ENCODE measurements at regions not wholly inside any gene's neighbourhood (a gene's known extent, or its start where the extent isn't known, plus 50 kb on each side); places are given as distances from the start of the nearest gene placed in this dataset.

- Histone ChIP-seq H2BK20ac (ENCODE audit: low read depth, low read length, poor library complexity, severe bottlenecking) (no peak overlapping the region), H3K79me1 (ENCODE audit: insufficient read depth, low read depth, low read length, poor library complexity, severe bottlenecking) (no peaks in the 10 kb centered on the region), H2AFZ (ENCODE audit: low read length) (no peak overlapping the region), H3K9me3 (ENCODE audit: control insufficient read depth, low read depth, low read length) (peaks cover 10% of the 10 kb centered on the region), H2AK5ac (ENCODE audit: insufficient read length, low read length) (no peak overlapping the region), H2BK12ac (ENCODE audit: insufficient read length, low read depth, low read length) (no peak overlapping the region), H3K56ac (ENCODE audit: insufficient read length, low read depth, low read length) (no peak overlapping the region), H3K79me2 (ENCODE audit: insufficient read depth, low read length) (no peaks in the 10 kb centered on the region), H3K9ac (ENCODE audit: extremely low read depth, insufficient read length, low read length) (no peak overlapping the region), H3K4ac (ENCODE audit: low read depth, low read length) (no peak overlapping the region), H2BK5ac (ENCODE audit: insufficient read length, low read length) (no peak overlapping the region), H3K18ac (ENCODE audit: insufficient read length, low read depth, low read length) (no peak overlapping the region), H4K20me1 (ENCODE audit: control insufficient read depth, insufficient read depth, insufficient read length) (no peaks in the 10 kb centered on the region), H3K27me3 (ENCODE audit: insufficient read depth, low read length) (no peaks in the 10 kb centered on the region), H4K91ac (ENCODE audit: insufficient read length, low read depth, low read length) (no peak overlapping the region), H2BK15ac (ENCODE audit: low read depth, low read length) (no peak overlapping the region), H3K4me1 (ENCODE audit: insufficient read depth, low read length) (no peaks in the 10 kb centered on the region), H3K14ac (ENCODE audit: insufficient read depth, low read length) (no peak overlapping the region), H4K8ac (replicated peaks; ENCODE audit: insufficient read length, low read depth, low read length) (no peak overlapping the region), H3K27ac (ENCODE audit: insufficient read length, low read depth, low read length) (no peak overlapping the region), H3K23me2 (ENCODE audit: insufficient read length, low read depth, low read length, poor library complexity, severe bottlenecking) (no peaks in the 10 kb centered on the region), H2BK120ac (ENCODE audit: low read depth, low read length, poor library complexity, severe bottlenecking) (no peak overlapping the region), H4K5ac (ENCODE audit: insufficient read length, low read depth, low read length) (no peak overlapping the region), H3K23ac (ENCODE audit: insufficient read length, low read depth, low read length) (no peak overlapping the region), H3T11ph (ENCODE audit: low read length) (no peak overlapping the region), H3K4me2 (ENCODE audit: insufficient read depth, insufficient read length, low read length) (no peak overlapping the region)
- H3K4me3 Mint-ChIP-seq: no peak overlapping the region
- H3K27ac Mint-ChIP-seq: no peak overlapping the region
- no peaks in the 10 kb centered on the region for H3K27me3 Mint-ChIP-seq (ENCODE audit: low read depth)
- WGBS (ENCODE audit: extremely low coverage, insufficient read length, low lambda C conversion rate): no CpG with 5 or more reads among the region's 1 CpG
- H3K36me3 Mint-ChIP-seq (ENCODE audit: insufficient read depth in 1 of 3, low read depth in 3 of 3): peaks cover 0 to 7% (median 4%) of the 10 kb centered on the region in 3 experiments; a peak in 3 of 7 replicates
- peaks cover 73 to 74% of the 10 kb centered on the region in 2 experiments for H3K9me3 Mint-ChIP-seq
- H3K4me1 Mint-ChIP-seq: no peaks in the 10 kb centered on the region
- TF ChIP-seq, protein P1, sequence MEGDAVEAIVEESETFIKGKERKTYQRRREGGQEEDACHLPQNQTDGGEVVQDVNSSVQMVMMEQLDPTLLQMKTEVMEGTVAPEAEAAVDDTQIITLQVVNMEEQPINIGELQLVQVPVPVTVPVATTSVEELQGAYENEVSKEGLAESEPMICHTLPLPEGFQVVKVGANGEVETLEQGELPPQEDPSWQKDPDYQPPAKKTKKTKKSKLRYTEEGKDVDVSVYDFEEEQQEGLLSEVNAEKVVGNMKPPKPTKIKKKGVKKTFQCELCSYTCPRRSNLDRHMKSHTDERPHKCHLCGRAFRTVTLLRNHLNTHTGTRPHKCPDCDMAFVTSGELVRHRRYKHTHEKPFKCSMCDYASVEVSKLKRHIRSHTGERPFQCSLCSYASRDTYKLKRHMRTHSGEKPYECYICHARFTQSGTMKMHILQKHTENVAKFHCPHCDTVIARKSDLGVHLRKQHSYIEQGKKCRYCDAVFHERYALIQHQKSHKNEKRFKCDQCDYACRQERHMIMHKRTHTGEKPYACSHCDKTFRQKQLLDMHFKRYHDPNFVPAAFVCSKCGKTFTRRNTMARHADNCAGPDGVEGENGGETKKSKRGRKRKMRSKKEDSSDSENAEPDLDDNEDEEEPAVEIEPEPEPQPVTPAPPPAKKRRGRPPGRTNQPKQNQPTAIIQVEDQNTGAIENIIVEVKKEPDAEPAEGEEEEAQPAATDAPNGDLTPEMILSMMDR (conservative IDR thresholded peaks at IDR 0.05): no peak
- DNase-seq: no peak
These were observed 85.4 kb downstream of the MAGEC1 start for GRCh38 chrX:141989134-141989533.

Measured in H9 (cell line).